ENCODE measurements at regions not wholly inside any gene's neighbourhood (a gene's known extent, or its start where the extent isn't known, plus 50 kb on each side); places are given as distances from the start of the nearest gene placed in this dataset.

DNA sequence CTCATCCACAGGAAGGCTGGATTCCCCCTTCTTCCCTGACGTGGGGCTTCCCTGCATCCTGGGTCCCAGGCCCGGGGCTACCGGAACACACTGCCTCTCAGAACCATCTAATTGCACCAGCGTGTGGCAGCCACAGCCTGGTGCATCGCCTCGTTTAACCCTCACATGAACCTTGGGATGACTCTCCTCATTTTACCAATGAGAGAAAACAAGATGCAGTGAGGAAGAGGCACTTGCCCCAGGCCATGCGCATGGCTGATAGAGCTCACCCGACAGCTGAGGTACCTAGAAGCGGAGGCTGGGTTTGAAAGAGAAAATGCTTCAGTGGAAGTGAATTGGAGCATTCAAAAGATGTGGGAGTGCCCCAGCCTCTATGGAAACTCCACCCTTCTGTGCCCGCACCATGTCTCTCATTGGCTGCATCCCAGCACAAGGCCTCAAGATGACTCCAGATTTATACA is 162.3 kb downstream of the KATNIP start:
- DNase-seq = peak in 25 of 51 donors; percentile 20 to 77 (median 51)

DNA sequence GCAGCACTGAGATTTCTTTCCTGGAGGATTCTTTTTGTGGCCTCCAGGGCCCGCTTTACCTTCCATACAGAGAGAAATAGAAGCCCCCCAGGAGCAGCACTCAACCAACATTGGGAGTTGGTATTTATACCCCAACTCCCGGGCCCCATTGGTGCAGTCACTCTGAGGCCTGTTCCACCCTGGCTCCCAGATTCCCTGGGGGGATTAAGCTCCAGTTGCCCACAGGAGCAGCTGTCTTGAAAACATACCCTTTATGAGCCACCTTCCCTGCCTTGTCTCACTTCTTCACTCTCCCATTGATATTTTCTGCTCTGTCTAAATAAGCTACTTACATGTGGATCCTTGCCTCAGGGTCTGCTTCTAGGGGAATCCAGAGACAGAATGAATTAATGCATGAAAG is 167.8 kb downstream of the KATNIP start:
- peak in 2 of 51 donors; percentile 37 to 55 for DNase-seq

DNA sequence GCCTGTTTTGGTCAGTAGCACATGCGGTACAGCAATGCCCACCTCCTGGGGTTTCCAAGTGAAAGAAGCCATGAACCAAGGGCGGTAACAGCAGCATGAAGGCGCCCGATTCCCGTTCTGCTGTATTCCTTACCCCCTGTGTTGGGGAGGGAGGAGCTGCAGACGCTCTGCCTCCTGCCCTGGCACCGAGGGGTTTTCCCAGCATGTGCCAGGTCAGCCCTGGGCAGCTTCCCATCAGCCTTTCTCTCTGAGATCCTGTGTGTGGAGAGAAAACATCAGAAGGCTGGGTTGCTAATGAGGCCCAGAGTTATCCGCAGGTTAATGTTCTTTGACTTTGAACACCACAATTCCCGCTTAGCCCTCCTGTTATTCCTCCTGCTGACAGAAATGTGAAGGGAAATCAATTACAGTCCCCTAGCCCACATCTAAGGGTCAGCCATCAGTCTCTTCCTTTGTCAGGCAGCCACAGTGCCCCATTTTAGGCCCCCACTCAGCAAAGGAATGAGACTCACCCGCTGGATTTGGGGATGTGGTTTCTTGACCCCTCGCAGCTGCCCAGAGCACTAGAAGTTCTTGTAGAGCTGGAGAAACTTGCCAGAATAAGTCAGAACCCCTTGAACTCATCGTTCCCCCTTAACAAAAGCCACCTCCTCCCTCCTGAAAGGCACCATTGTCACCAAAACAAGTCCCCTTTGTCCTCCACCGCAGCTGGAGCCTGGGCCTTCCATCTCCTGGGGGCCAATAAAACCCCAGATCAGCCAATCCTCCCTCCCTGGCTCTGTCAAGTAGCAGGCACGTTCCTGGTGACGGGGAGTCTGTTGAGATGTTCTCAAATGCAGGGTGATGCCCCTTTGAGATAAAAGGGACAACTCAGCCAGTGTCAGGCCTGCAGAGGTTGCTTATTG is 168.5 kb downstream of the KATNIP start:
- DNase-seq = peak in 50 of 51 donors; percentile 13 to 95 (median 80)

DNA sequence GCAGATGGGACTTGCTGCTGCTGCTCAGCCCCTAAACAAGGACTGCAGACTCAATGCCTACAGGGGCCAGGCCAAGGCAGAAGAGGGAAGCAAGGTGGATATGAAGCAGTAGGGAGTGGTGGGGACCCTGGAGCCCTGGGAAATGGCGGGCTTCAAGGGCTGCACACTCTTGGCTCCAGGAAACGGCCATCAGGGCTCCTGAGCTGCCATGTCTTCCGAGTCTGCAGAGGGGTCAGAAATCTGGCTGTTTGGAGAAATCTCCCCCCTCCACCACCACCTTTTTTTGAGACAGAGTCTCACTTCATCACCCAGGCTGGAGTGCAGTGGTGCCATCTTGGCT is 169.1 kb downstream of the KATNIP start:
- peak in 1 of 51 donors; percentile 58 for DNase-seq

DNA sequence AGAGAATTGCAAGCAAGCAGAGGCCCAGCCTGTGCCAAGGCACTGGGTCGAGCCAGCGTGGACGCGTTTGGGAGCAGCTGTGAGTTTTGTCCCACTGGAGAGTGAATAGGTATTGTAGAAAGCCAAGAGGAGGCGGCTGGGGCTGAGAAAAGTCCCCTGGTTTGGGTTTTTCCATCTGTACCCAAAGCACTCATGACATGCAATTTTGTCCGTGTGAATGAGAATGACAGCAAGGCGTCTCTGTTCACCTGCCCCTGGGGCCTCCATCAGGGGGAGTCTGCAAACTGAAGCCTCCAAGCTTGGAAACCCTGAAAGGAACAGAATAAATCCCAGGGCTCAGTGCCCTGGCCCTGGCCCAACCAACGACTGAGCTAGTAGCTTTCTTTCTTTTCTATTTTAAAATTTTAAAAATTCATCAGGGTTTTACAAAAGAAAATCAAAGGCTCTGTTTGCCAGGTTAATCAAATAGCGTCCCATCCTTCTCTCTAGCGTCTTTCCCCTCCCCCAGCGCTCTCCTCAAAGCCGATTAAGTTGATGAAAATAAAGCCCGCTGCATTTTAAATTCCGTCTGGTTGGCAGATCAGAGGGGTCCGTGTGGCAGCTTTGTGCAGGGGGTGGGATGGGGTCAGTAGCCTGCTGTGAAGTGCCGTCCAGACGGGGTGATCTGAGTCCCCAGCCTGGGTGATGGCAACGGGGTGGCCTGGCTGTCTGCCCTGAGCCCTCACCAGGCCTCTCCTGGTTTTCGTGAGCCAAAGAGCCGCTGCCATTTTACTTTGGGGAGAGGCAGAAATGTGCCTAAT is 171.0 kb downstream of the KATNIP start:
- DNase-seq = peak in 38 of 51 donors; percentile 12 to 83 (median 50)

DNA sequence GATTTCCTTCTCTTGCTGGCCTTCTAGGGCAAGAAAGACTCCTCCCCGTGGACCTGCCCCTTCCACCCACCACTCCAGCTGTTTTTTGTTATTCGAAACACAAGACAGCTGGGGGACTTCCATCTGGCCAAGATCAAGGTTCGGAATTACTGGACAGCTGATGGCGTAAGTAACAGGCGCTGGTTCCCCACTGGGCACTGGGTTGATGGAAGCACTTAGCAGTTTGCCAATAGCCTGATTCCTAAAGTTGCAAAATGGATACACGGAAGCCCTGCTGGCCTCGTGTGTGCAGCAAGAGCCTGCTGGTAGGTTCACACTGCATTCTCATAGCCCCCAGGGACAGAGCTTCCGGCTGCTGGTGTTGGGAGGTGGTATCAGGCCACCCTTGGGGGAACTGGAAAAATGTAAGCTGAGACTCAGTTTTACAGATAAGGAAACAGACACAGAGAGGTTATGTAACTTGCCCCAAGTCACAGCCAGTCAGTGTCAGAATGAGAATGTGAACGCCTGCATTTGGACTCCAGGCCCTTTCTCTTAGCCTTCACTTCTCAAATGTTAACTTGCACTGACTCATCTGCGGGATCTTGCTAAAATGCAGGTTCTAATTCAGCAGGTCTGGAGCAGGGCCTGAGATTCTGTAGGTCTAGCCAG is 171.7 kb downstream of the KATNIP start:
- DNase-seq = peak in 9 of 51 donors; percentile 40 to 64 (median 53)

DNA sequence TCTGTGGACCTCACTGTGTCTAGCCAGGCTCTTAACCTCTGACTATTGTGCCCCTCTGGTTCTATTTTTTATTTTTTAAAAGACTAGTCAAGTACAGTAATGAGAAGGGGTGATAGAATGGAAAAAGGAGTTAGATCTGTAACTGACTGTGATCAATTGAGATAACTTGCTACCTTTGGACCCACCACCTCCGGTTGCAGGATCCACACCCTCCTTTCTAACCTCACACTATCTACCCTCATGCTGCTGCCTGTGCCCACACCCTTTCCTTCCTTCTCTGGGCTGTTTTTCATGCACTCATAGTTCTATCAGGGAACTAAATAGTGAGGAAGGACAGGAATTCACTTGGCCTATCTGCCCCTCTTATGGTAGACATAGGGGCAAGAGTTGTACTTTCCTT is 172.3 kb downstream of the KATNIP start:
- no peak for DNase-seq

DNA sequence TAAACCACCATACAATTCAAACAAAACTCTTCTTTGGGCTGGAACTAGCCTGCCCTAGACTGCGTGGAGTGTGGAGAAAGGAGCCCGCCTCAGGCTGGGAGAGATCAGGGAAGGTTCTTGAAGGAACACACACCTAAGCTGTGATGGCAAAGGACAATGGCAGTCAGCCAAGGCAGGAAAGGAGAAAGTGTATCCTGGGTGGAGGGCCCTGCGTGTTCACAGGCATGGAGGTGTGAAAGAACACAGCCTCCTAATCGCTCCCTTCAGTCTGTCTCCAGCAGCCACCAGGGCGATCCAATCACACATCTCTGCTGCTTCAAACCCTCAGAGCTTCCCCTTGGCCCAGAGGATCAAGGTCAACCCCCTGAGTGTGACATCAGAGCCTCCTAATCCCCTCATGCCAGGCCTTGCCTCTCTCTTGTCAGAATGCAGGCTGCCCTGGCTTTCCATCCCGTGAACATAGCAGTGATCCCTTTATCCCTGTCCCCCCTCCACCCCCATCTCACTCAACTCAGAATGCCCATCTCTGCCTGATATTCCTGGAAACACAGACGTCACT is 173.0 kb downstream of the KATNIP start:
- DNase-seq = no peak

DNA sequence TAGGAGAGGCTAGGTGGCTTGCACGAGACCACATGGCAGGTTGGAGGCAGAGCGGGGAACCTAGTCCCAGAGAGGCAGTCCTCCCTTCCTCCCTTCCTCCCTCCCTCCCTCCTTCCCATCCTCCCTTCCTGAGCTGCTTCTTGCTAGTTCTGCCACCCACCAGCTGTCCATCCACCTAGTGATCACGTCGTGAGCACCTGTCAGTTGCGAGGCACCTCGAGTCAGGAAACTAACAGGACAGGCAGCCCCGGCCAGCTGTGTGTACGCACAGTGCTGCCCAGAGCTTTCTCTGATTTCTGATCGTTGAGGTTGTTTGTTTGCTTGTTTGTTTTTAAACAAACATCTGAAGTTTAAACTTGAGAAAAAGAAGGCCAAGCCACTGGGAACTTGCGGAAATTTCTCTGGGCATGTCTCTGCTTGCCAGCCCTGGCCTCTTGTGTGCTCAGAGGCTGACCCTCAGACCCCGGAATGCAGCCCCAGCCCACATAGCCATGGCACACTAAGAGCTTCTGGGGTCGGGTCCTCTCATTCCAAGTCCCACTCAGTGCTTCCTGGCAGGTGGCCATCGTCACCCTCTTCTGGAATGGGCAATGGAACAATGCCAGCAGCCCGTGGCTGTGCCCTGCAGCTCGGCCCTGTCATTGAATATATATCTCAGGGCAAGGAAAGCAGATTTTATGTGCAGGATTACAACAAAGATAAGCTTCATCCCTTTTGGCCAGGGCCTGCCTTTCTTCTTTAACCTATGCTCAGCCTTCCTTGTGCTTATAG is 174.0 kb downstream of the KATNIP start:
- peak in 10 of 51 donors; percentile 13 to 61 (median 32) for DNase-seq

DNA sequence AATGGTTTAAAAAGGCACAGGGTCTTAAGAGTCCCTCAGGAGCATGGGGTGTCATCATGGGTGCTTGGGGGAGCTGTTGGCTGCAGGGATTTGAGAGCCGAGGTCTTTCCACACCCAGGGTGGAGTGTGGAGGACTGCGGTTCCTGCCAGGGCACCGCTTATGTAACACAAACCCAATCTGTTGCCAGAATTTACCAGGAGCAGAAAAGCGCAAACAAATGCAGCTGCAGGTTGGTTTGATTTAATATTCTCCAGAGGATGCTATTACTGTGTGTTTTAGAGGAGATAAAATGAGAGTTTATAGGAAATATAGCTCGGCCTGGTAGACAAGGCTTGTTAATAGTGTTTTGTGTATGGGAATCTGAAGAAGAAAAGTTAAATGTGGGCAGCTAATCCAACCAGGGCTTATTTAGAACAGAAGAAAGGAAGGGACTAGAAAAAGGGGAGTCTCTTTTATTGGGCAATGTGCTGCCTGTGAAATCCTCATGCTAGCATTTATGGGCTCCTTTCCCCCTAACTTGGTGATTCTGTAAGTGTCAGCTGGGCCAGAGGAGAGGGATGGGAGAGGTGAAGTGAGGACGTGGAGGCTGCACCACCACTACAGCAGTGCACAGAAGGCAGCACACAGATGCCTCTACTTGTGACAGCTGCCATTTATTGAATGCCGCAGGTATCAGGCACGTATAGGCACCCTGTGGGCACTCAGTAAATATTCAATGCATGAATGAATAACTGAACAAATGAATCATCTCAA is 174.7 kb downstream of the KATNIP start:
- peak in 30 of 51 donors; percentile 10 to 73 (median 44) for DNase-seq

DNA sequence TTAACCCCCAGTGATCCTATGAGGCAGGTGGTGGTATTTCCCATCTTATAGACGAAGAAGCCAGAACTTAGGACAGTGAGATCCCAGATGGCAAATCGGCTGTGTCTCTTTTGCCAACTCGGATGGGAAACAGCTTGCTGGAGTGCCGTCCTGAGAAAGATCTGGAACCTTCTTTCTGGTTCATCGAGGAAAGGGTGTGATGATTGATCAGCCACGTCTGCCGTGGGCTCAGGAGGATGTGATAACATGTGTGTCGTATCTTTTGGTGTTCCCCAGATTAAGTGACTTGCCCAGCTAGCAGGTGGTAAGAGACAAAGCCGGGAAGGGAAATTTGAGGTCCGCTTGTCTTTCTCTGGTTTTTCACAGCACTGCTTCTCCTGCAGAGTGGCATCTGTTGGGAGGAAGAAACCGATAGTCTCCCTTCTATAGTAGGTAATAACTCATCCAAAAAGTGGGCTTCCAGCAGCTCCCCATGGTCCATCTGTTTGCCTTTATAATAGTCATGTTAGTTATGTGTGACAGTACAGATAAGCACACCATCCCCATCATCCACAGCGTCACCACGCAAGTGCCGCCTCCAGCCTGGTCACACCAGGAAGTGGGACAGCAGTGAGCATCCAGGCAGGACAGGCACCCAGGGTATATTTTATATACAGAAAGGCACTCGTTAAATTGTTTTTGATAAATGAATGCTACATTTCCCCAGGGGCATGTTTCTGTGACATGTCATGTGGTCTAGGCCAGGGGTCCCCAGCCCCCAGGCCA is 175.5 kb downstream of the KATNIP start:
- peak in 1 of 51 donors; percentile 16 for DNase-seq

DNA sequence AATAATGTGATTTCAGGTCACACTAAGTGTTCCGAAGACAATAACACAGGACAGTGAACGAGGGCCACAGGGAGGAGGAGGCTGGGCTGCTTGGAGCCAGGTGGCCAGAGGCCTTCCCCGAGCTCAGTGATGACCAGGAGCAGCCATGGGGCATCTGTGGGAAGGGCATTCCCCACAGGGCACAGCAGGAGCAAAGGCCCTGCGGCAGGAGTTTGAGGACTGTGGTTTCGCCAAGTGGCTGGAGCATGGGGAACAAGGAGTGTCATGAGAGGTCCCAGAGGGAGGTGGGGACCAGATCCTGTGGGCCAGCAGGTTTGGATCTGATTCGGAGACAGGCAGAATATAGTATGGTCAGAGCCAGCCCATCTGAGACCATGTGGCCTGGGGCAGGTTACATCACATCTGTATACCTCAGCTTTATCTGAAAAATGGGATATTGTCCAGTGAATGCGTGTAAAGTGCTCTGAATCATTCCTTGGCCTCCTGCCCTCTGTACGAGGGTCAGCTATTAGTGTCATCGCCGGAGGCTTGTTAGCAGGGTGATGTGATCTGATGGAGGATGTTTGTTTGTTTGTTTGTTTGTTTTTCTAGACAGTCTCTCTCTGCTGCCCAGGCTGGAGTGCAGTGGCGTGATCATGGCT is 176.8 kb downstream of the KATNIP start:
- DNase-seq = no peak

DNA sequence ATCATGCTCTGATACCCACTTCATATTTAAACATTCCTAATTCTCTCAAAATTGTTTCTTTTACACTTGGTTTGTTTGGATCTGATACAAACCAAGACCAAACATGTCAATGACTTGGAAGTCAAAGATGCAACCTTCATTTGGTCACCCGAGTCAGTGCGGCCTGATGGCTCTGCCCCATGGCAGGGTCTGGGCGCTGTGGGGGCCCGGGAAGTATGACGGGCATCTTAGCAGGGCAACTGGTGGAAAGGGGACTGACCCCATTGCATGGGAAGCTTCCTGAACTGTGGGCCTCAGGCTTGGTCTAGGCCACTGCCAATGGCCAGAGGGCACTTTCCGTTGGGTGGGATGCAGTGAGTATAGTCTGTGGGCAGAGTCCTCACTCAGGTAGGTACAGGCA is 178.0 kb downstream of the KATNIP start:
- DNase-seq = no peak

DNA sequence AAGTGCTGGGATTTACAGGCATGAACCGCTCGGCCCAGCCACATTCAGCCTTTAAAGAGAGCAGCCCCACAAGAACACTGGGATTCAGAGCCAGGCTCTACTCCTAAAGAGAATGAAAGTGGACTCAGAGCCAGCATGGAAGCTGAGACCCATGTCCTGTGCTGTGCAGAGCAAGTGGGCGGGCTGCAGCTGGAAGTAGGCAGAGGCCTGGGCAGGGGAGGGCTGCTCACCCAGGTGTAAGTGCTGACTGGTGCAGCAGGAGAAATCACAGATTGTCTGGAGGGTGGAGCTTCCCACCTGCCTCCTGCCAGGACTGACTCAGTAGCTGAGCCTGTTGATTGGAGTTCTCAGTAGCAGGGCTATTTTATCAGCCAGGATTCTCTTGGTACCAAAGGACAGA is 178.7 kb downstream of the KATNIP start:
- DNase-seq = peak in 1 of 51 donors; percentile 14

DNA sequence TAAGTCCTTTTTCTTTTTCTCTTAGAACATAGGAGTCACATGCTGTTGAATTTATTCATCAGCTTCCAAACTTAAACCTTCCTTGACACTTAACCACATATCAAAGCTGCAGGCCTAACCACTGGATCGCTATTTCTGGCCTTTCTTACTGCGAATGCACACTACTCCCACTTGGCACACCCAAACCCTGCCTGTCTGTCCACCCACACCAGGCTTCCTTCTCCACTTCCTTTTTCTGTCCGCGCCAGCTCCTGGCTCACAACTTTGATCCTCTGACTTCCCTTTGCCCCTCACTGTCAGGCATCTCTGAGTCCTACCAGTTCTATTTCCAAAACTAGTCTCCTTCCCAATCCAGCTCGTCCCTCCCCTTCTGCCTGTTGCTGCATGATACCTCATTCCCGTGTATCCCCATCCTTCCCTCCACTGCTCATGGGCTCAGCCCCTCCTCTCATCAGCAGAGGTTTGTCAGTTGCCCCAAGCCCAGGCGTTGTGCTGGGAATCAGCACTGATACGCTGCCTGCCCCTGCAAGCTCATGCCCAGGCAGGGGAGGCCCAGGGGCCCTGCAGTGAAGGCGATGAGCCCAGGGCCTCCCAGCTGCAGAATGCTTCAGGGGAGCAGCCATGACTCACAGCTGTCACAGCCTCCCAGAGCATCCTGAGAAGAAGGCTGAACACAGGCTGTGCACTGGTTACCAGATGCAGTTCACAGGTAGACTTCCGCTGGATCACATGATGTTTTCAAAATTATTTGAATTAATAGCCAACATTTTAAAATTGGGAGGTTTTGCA is 179.8 kb downstream of the KATNIP start:
- peak in 8 of 51 donors; percentile 4 to 72 (median 16) for DNase-seq

DNA sequence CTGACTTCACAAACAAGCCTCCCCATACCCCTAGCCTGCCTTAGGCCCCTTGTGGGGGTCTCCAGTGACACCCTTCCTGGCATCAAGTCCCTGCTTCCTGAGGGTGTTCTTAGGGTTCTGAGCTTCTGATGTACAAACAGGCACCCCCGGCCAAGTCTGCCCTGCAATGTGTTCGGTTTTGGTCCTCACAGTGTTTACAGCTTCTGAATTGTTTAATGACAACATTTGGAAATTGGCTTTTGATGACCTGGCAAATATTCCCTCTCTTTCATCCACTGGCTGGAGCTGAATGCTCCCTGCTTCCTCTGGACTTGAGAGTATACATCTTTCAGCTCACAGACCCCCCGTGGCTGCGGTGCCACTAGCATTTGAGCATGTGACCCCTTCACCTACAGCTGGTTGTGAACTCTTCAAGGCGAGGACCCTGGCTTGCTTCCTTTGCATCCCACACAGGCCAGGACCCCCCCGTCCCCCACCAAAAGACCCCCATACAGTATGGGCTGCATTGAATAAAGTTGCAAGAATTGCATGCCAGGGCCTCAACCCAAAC is 180.8 kb downstream of the KATNIP start:
- DNase-seq = no peak

DNA sequence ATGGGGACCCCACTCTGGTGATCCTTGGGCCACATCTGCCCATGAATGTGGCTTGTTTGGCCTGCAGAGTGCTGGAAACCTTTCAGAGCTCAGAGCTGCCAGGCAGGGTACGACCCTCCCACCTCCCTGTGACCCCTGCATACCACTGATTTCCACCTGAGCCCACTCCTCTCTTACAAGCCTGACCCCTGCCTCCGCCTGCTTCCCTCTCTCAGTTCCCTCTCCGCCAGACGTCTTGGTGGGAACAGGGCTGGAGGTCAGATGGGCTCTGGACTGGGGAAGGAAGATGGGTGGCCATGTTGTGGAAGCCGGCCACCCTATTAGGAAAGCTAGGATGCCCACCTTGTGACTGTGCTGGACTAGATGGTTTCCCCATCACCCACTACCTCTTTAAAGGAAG is 185.1 kb downstream of the KATNIP start:
- DNase-seq = no peak
